Thymus (tissue), 11 donors: ENCODE measurements at regions not wholly inside any gene's neighbourhood (a gene's known extent, or its start where the extent isn't known, plus 50 kb on each side); places are given as distances from the start of the nearest gene placed in this dataset.
"Not testable (repeated sequence)": the region's sequence is repeated elsewhere in the genome, so short reads cannot be mapped to it uniquely, and the experiment has no call there.

Experiments
- DNase-seq, 9 donors: peaks; one replicate each; pipeline ENCODE4 v3.0.0-alpha.2; 2013; ENCODE audit warnings: low spot score in 9 of 9, low read depth in 6 of 9, missing footprints in 1 of 9
- H3K27ac ChIP-seq, 2 donors: one replicate each; pipeline ENCODE4 v1.5.1; 2013; ENCODE audit warnings: control low read depth in 1 of 2, low read depth in 1 of 2, low read length in 1 of 2, mild to moderate bottlenecking in 1 of 2, moderate library complexity in 1 of 2
- H3K27me3 ChIP-seq, 2 donors: one replicate each; pipeline ENCODE4 v1.5.1; 2013; ENCODE audit warnings: low read length in 1 of 2; ENCODE audit not compliant: control insufficient read depth in 2 of 2, insufficient read depth in 1 of 2
- H3K36me3 ChIP-seq, 2 donors: one replicate each; pipeline ENCODE4 v1.5.1; 2013; ENCODE audit warnings: low read length in 1 of 2, mild to moderate bottlenecking in 1 of 2, moderate library complexity in 1 of 2; ENCODE audit not compliant: control insufficient read depth in 2 of 2, insufficient read depth in 2 of 2
- H3K4me1 ChIP-seq, 2 donors: one replicate each; pipeline ENCODE4 v1.5.1; 2013; ENCODE audit warnings: low read length in 2 of 2; ENCODE audit not compliant: control insufficient read depth in 2 of 2, insufficient read depth in 2 of 2
- H3K4me3 ChIP-seq, 2 donors: one replicate each; pipeline ENCODE4 v1.5.1; 2013; ENCODE audit warnings: low read length in 2 of 2, control low read depth in 1 of 2, mild to moderate bottlenecking in 1 of 2
- H3K9me3 ChIP-seq, 2 donors: one replicate each; pipeline ENCODE4 v1.5.1; 2013; ENCODE audit warnings: low read length in 1 of 2, mild to moderate bottlenecking in 1 of 2; ENCODE audit not compliant: control insufficient read depth in 2 of 2, insufficient read depth in 1 of 2
- WGBS: extraction: QIAGEN DNeasy Blood & Tissue Kit; methylation state at CpG from one replicate; pipeline ENCODE4 v1.1.7; 2013; 5-methylcytosine and 5-hydroxymethylcytosine counted together
- donor health status: healthy.

GRCh38 chr6:134816300-134816699 is 133.6 kb downstream of the ALDH8A1 start:
- H3K4me3 ChIP-seq = no peak overlapping the region
- no peak overlapping the region for H3K27ac ChIP-seq
- H3K9me3 ChIP-seq = no peaks in the 10 kb centered on the region

GRCh38 chr6:134814076-134814695 is 135.7 kb downstream of the ALDH8A1 start:
- no peaks in the 10 kb centered on the region for H3K4me1 ChIP-seq
- no peak overlapping the region for H3K27ac ChIP-seq
- no peak for DNase-seq
- WGBS = 91% methylated on average over 4 of the region's 4 CpGs
- no peaks in the 10 kb centered on the region for H3K9me3 ChIP-seq
- H3K4me3 ChIP-seq = no peak overlapping the region
- H3K36me3 ChIP-seq = no peaks in the 10 kb centered on the region
- no peaks in the 10 kb centered on the region for H3K27me3 ChIP-seq

More at GRCh38 chr6:134816300-134816699, 133.6 kb downstream of the ALDH8A1 start:
- Histone ChIP-seq H3K4me1 (no peaks in the 10 kb centered on the region), H3K36me3 (no peaks in the 10 kb centered on the region), H3K27me3 (no peaks in the 10 kb centered on the region)
- DNase-seq = no peak
- WGBS = 97% methylated on average over 1 of the region's 1 CpG

GRCh38 chr6:134813146-134813545 is 136.8 kb downstream of the ALDH8A1 start:
- Histone ChIP-seq H3K27me3 (no peaks in the 10 kb centered on the region), H3K36me3 (no peaks in the 10 kb centered on the region), H3K9me3 (no peaks in the 10 kb centered on the region), H3K4me1 (no peaks in the 10 kb centered on the region), H3K27ac (no peak overlapping the region), H3K4me3 (no peak overlapping the region)
- DNase-seq = no peak
- WGBS = over 99% methylated on average over 2 of the region's 2 CpGs

GRCh38 chr6:134810402-134810801 is 139.5 kb downstream of the ALDH8A1 start:
- Histone ChIP-seq H3K4me3 (no peak overlapping the region), H3K9me3 (no peaks in the 10 kb centered on the region), H3K4me1 (no peaks in the 10 kb centered on the region), H3K27ac (no peak overlapping the region), H3K36me3 (no peaks in the 10 kb centered on the region), H3K27me3 (no peaks in the 10 kb centered on the region)
- DNase-seq = no peak
- over 99% methylated on average over 2 of the region's 2 CpGs for WGBS

- H3K4me1 ChIP-seq = no peaks in the 10 kb centered on the region
- H3K4me3 ChIP-seq = no peak overlapping the region
- DNase-seq = no peak
- no peaks in the 10 kb centered on the region for H3K9me3 ChIP-seq
- H3K36me3 ChIP-seq = no peaks in the 10 kb centered on the region
- H3K27me3 ChIP-seq = no peaks in the 10 kb centered on the region
- H3K27ac ChIP-seq = no peak overlapping the region
- 98% methylated on average over 4 of the region's 4 CpGs for WGBS
These were observed 140.8 kb downstream of the ALDH8A1 start for GRCh38 chr6:134809130-134809529.

GRCh38 chr6:134806180-134806798 is 143.6 kb downstream of the ALDH8A1 start:
- H3K27ac ChIP-seq = no peak overlapping the region
- H3K36me3 ChIP-seq = no peaks in the 10 kb centered on the region
- no peaks in the 10 kb centered on the region for H3K9me3 ChIP-seq
- H3K4me3 ChIP-seq = no peak overlapping the region
- 94% methylated on average over 5 of the region's 5 CpGs for WGBS
- no peaks in the 10 kb centered on the region for H3K4me1 ChIP-seq
- DNase-seq = no peak
- H3K27me3 ChIP-seq = no peaks in the 10 kb centered on the region

GRCh38 chr6:134805168-134805567 is 144.7 kb downstream of the ALDH8A1 start:
- no peaks in the 10 kb centered on the region for H3K27me3 ChIP-seq

GRCh38 chr6:134804311-134804710 is 145.6 kb downstream of the ALDH8A1 start:
- H3K27me3 ChIP-seq, H3K36me3 ChIP-seq, H3K9me3 ChIP-seq, DNase-seq, H3K4me1 ChIP-seq, H3K27ac ChIP-seq, H3K4me3 ChIP-seq: not testable (repeated sequence)
- 97% methylated on average over 10 of the region's 10 CpGs for WGBS

More at GRCh38 chr6:134805168-134805567, 144.7 kb downstream of the ALDH8A1 start:
- Histone ChIP-seq H3K9me3 (no peaks in the 10 kb centered on the region), H3K4me1 (no peaks in the 10 kb centered on the region), H3K27ac (no peak overlapping the region), H3K36me3 (no peaks in the 10 kb centered on the region), H3K4me3 (no peak overlapping the region)
- no peak for DNase-seq
- 96% methylated on average over 6 of the region's 6 CpGs for WGBS

- H3K36me3 ChIP-seq = no peaks in the 10 kb centered on the region
- H3K9me3 ChIP-seq = no peaks in the 10 kb centered on the region
- no peak overlapping the region for H3K27ac ChIP-seq
- DNase-seq = no peak
- no peaks in the 10 kb centered on the region for H3K4me1 ChIP-seq
- WGBS = 98% methylated on average over 5 of the region's 5 CpGs
- H3K27me3 ChIP-seq = no peaks in the 10 kb centered on the region
- H3K4me3 ChIP-seq = no peak overlapping the region
These were observed 147.4 kb downstream of the ALDH8A1 start for GRCh38 chr6:134802426-134803058.
